ENCODE measurements at regions not wholly inside any gene's neighbourhood (a gene's known extent, or its start where the extent isn't known, plus 50 kb on each side); places are given as distances from the start of the nearest gene placed in this dataset.

GRCh38 chr6:29777310-29777709 lies 50.3 kb upstream of the HLA-G start:
- H3K4me1 ChIP-seq: no peaks in the 10 kb centered on the region
- intact Hi-C loops (cut with DNase I; ENCODE audit: low total_unique reads): no loop called here
- peak in 1 of 2 donors; percentile 6 for DNase-seq

More at GRCh38 chr6:29777310-29777709, 50.3 kb upstream of the HLA-G start:
- H3K36me3 ChIP-seq: no peaks in the 10 kb centered on the region
- TF ChIP-seq, protein P1, sequence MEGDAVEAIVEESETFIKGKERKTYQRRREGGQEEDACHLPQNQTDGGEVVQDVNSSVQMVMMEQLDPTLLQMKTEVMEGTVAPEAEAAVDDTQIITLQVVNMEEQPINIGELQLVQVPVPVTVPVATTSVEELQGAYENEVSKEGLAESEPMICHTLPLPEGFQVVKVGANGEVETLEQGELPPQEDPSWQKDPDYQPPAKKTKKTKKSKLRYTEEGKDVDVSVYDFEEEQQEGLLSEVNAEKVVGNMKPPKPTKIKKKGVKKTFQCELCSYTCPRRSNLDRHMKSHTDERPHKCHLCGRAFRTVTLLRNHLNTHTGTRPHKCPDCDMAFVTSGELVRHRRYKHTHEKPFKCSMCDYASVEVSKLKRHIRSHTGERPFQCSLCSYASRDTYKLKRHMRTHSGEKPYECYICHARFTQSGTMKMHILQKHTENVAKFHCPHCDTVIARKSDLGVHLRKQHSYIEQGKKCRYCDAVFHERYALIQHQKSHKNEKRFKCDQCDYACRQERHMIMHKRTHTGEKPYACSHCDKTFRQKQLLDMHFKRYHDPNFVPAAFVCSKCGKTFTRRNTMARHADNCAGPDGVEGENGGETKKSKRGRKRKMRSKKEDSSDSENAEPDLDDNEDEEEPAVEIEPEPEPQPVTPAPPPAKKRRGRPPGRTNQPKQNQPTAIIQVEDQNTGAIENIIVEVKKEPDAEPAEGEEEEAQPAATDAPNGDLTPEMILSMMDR (IDR thresholded peaks at IDR 0.05): no peak
- H3K27ac ChIP-seq: no peak overlapping the region
- no peaks in the 10 kb centered on the region for H3K9me3 ChIP-seq
- no peak overlapping the region for H3K4me3 ChIP-seq
- H3K27me3 ChIP-seq: peaks cover 0 to 20% of the 10 kb centered on the region in 2 donors
